RWPE1 (cell line): ENCODE measurements at regions not wholly inside any gene's neighbourhood (a gene's known extent, or its start where the extent isn't known, plus 50 kb on each side); places are given as distances from the start of the nearest gene placed in this dataset.

Experiments
- CTCF ChIA-PET: fragments of 350-600 bp; sonication (Branson Sonifier 250); formaldehyde crosslinking; extraction: SDS; loops from one replicate; lab custom pipeline; 2021; lab: Yijun Ruan, JAX
- POLR2A ChIA-PET: fragments of 400-600 bp; formaldehyde crosslinking; extraction: SDS; loops from one replicate; lab custom pipeline; 2020; ENCODE audit warnings: antibody characterized with exemption; ENCODE audit not compliant: low non-redundant PET; lab: Yijun Ruan, JAX
- DNase-seq: peaks from one replicate; pipeline ENCODE4 v3.0.0; 2012; ENCODE audit warnings: low spot score
- H3K27ac ChIP-seq: fragments of 450-650 bp; 2 replicates; pipeline ENCODE4 v1.5.1; 2017
- TF ChIP-seq, protein P1 (sequence below): fragments of 450-650 bp; conservative IDR thresholded peaks from 2 replicates; pipeline ENCODE4 v1.5.1; 2017; ENCODE audit warnings: low read depth, mild to moderate bottlenecking

- no peak for DNase-seq
- ChIA-PET CTCF (no interaction called here), POLR2A (no interaction called here)
- H3K27ac ChIP-seq = no peak overlapping the region
- TF ChIP-seq, protein P1, sequence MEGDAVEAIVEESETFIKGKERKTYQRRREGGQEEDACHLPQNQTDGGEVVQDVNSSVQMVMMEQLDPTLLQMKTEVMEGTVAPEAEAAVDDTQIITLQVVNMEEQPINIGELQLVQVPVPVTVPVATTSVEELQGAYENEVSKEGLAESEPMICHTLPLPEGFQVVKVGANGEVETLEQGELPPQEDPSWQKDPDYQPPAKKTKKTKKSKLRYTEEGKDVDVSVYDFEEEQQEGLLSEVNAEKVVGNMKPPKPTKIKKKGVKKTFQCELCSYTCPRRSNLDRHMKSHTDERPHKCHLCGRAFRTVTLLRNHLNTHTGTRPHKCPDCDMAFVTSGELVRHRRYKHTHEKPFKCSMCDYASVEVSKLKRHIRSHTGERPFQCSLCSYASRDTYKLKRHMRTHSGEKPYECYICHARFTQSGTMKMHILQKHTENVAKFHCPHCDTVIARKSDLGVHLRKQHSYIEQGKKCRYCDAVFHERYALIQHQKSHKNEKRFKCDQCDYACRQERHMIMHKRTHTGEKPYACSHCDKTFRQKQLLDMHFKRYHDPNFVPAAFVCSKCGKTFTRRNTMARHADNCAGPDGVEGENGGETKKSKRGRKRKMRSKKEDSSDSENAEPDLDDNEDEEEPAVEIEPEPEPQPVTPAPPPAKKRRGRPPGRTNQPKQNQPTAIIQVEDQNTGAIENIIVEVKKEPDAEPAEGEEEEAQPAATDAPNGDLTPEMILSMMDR = no peak
Measured at GRCh38 chr16:65940711-65941110, 425.8 kb upstream of the CDH5 start.

- TF ChIP-seq, protein P1 = no peak
- CTCF ChIA-PET = no interaction called here
Measured at GRCh38 chr16:65938083-65938482, 428.4 kb upstream of the CDH5 start.

DNA sequence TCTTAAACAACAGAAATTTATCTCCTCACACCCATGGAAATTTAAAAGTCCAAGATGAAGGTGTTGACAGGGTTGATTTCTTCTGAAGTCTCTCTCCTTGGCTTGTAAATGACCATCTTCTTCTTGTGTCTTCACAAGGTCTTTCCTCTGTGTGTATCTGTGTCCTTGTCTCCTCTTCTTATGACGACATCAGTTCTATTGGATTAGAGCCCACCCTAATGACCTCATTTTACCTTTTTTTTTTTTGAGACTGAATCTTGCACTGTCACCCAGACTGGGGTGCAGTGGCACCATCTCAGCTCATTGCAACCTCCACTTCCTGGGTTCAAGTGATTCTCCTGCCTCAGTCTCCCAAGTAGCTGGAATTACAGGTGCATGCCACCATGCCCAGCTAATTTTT is 429.0 kb upstream of the CDH5 start:
- DNase-seq = no peak
- POLR2A ChIA-PET = no interaction called here
- CTCF ChIA-PET = no interaction called here
- no peak overlapping the region for H3K27ac ChIP-seq
- TF ChIP-seq, protein P1 = no peak

More at GRCh38 chr16:65938083-65938482, 428.4 kb upstream of the CDH5 start:
- POLR2A ChIA-PET = no interaction called here
- DNase-seq = no peak
- H3K27ac ChIP-seq = no peak overlapping the region

DNA sequence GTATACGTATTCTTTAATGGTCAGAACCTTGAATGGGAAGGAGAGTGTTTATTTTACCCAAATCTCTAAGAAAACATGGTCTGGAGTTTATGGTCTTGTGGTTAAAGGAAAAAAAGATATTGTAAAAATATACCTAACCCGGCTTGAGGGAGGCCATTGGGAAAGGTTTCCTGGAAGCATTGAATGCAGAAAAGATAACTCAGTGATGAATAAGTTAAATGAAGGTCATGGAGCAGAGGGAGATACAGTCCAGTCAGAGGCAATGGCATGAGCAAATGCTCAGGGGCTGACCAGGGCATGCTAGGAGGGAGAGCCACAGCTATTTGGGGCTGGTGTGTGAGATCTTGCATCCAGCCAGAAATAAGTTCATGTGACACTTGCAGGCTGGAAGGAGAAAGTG is 430.4 kb upstream of the CDH5 start:
- ChIA-PET CTCF (interaction anchor here (0.5 kb wide), 1 partner anchor 269 kb away, joined by 4 read pairs; no protein-coding TSS in a partner anchor), POLR2A (no interaction called here)
- DNase-seq = no peak
- TF ChIP-seq, protein P1 = no peak
- H3K27ac ChIP-seq = no peak overlapping the region

DNA sequence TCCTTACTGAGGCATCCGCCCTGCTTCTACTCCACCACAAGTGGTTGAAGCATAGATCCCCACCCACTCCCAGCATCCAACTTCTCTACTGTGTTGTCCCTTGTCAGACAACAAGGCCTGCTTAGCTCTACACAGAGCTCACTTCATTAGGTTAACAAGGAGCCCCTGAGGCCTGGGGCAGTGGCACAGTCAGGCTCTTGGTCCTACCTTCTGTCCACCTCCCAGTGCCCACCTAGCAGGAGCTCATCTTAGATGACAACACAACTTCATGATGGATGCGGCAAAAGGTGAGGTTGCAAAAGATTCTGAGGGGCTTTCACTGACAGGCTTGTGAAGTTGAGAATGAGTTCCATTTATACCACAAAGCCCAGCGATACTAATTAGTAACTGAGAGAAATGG is 432.0 kb upstream of the CDH5 start:
- ChIA-PET CTCF (no interaction called here), POLR2A (no interaction called here)
- no peak overlapping the region for H3K27ac ChIP-seq
- DNase-seq = no peak
- TF ChIP-seq, protein P1 = no peak

- no peak overlapping the region for H3K27ac ChIP-seq
- POLR2A ChIA-PET = no interaction called here
- CTCF ChIA-PET = no interaction called here
- TF ChIP-seq, protein P1 = no peak
- no peak for DNase-seq
Measured at GRCh38 chr16:65933703-65934102, 432.8 kb upstream of the CDH5 start.
